ENCODE measurements at regions not wholly inside any gene's neighbourhood (a gene's known extent, or its start where the extent isn't known, plus 50 kb on each side); places are given as distances from the start of the nearest gene placed in this dataset.

GRCh38 chr6:128694303-128695009 lies 174.1 kb upstream of the PTPRK start (continued):
- TF ChIP-seq CHAMP1 (IDR thresholded peaks at IDR 0.05), result no peak
- TF ChIP-seq FOXA1 (IDR thresholded peaks at IDR 0.05; ENCODE audit: borderline replicate concordance), result no peak

- ATAC-seq (no peak), FAIRE-seq (no peak), DNase-seq (ENCODE audit: extremely low read depth in 1 of 4, low spot score in 3 of 4) (no peak)
- Histone ChIP-seq H3K27ac (ENCODE audit: extremely low read depth, low read depth, low read length) (no peak overlapping the region), H3K9me1 (ENCODE audit: control insufficient read depth, insufficient read depth, low read length) (no peaks in the 10 kb centered on the region), H2AFZ (ENCODE audit: low read depth, low read length) (no peak overlapping the region), H4K20me1 (replicated peaks; ENCODE audit: control insufficient read depth, insufficient read depth, low read length) (no peaks in the 10 kb centered on the region), H3K4me3 (no peak overlapping the region), H3K79me2 (ENCODE audit: control insufficient read depth, insufficient read depth, low read length) (no peaks in the 10 kb centered on the region), H3K36me3 (ENCODE audit: control insufficient read depth, insufficient read depth, low read length) (no peaks in the 10 kb centered on the region), H3K27me3 (ENCODE audit: control insufficient read depth in 2 of 2, insufficient read depth in 2 of 2, low read length in 2 of 2) (no peaks in the 10 kb centered on the region), H3K9me3 (replicated peaks; ENCODE audit: control insufficient read depth, insufficient read depth, low read depth, low read length) (no peaks in the 10 kb centered on the region; the same call in 1 of the 2 replicates), H3K4me2 (ENCODE audit: insufficient read depth, low read length) (no peak overlapping the region), H3K4me1 (replicated peaks in 1 of 2; ENCODE audit: control insufficient read depth in 2 of 2, insufficient read depth in 2 of 2, low read length in 2 of 2) (no peaks in the 10 kb centered on the region), H3K9ac (ENCODE audit: insufficient read depth in 1 of 2, low read depth in 2 of 2, low read length in 2 of 2) (no peak overlapping the region)
- TF ChIP-seq ZNF518B (CRISPR knock-in tag; IDR thresholded peaks at IDR 0.05) (no peak), ATF4 (CRISPR knock-in tag; IDR thresholded peaks at IDR 0.05) (no peak), NKRF (IDR thresholded peaks at IDR 0.05; ENCODE audit: borderline replicate concordance) (no peak), HOXB6 (CRISPR knock-in tag; IDR thresholded peaks at IDR 0.05; ENCODE audit: borderline replicate concordance) (no peak), E2F6 (IDR thresholded peaks at IDR 0.05; ENCODE audit: borderline replicate concordance in 1 of 2, extremely low read depth in 1 of 2, insufficient read depth in 1 of 2, insufficient read length in 1 of 2, low read depth in 1 of 2, low read length in 1 of 2, poor library complexity in 1 of 2, severe bottlenecking in 1 of 2) (no peak)
- ChIA-PET POLR2A (no interaction called here), CTCF (ENCODE audit: low intra/inter-chr PET ratio) (no interaction called here)
- in situ Hi-C loops (cut with MboI), result no loop called here
- no TSS peak for BruUV-seq (replicated peaks)
- intact Hi-C loops (cut with micrococcal nuclease), result no loop called here
- WGBS (ENCODE audit: insufficient coverage, low coverage, missing lambda C conversion rate), result 0% methylated on average over 3 of the region's 3 CpGs
Observed at GRCh38 chr6:128690063-128690462, 169.7 kb upstream of the PTPRK start.
